A549 (cell line): ENCODE measurements at regions not wholly inside any gene's neighbourhood (a gene's known extent, or its start where the extent isn't known, plus 50 kb on each side); places are given as distances from the start of the nearest gene placed in this dataset.

Experiments
- CEBPB ChIP-seq, 2 experiments: fragments of >200 bp in 1 of 2; sonication (Bioruptor Twin) in 1 of 2; formaldehyde crosslinking in 1 of 2; IDR thresholded peaks; 2 replicates each; pipeline ENCODE4 v1.6.1; 2012 to 2016
- JUN ChIP-seq, 2 experiments: fragments of >200 bp; sonication (Bioruptor Twin); formaldehyde crosslinking; IDR thresholded peaks; 2 replicates in 1 of 2; 3 replicates in 1 of 2; pipeline ENCODE4 v1.6.1; 2016 to 2017
- POLR2A ChIP-seq: IDR thresholded peaks from 2 replicates; pipeline ENCODE4 v1.6.1; 2012; ENCODE audit warnings: mild to moderate bottlenecking, low read length
- ZNF302 ChIP-seq: fragments of 250-450 bp; sonication (Bioruptor Pico); IDR thresholded peaks from 2 replicates; pipeline ENCODE4 v1.9.0; 2021; ENCODE audit warnings: inconsistent platforms, mild to moderate bottlenecking, moderate library complexity
- TF ChIP-seq, protein P1 (sequence below): fragments of >200 bp; sonication (Bioruptor Twin); formaldehyde crosslinking; IDR thresholded peaks from 3 replicates; pipeline ENCODE4 v1.5.1; 2016
- TF ChIP-seq, protein P2 (sequence below): fragments of 450-650 bp; IDR thresholded peaks from 2 replicates; pipeline ENCODE4 v1.6.1; 2014; ENCODE audit warnings: antibody characterized with exemption

DNA sequence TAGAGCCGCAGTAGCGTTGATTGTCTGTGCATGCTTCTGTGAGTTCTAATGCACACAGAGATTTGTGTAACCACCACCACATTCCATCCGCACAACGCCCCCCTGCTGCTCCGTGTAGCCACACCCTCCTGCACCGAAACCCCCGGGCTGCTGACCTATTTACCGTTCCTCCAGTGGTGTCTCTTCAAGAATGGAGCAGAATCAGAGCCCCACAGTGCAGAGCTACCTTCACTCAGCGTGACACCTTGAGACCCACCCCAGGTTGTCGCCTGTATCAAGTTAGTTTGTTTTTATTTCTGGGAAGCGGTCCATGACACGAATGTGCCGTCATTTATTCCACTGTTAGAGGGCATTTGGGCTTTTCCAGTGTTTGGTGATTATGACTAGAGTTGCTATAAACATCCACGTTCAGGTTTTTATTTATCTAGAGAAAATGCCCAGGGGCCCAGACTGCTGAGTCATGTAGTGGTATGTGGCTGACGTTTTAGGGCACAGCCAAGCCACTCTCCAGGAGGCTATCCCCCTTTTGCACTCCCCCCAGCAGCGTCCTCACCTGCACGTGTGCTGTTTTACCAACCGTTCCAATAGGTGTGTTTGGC lies 266.8 kb downstream of the NDUFA10 start:
- TF ChIP-seq JUN (IDR thresholded peaks at IDR 0.05): peak in 1 of 2 experiments; percentile 64; a peak in 2 of 5 replicates
- no peak for TF ChIP-seq ZNF302 (CRISPR knock-in tag)
- TF ChIP-seq, protein P1, sequence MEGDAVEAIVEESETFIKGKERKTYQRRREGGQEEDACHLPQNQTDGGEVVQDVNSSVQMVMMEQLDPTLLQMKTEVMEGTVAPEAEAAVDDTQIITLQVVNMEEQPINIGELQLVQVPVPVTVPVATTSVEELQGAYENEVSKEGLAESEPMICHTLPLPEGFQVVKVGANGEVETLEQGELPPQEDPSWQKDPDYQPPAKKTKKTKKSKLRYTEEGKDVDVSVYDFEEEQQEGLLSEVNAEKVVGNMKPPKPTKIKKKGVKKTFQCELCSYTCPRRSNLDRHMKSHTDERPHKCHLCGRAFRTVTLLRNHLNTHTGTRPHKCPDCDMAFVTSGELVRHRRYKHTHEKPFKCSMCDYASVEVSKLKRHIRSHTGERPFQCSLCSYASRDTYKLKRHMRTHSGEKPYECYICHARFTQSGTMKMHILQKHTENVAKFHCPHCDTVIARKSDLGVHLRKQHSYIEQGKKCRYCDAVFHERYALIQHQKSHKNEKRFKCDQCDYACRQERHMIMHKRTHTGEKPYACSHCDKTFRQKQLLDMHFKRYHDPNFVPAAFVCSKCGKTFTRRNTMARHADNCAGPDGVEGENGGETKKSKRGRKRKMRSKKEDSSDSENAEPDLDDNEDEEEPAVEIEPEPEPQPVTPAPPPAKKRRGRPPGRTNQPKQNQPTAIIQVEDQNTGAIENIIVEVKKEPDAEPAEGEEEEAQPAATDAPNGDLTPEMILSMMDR: no peak
- TF ChIP-seq, protein P2, sequence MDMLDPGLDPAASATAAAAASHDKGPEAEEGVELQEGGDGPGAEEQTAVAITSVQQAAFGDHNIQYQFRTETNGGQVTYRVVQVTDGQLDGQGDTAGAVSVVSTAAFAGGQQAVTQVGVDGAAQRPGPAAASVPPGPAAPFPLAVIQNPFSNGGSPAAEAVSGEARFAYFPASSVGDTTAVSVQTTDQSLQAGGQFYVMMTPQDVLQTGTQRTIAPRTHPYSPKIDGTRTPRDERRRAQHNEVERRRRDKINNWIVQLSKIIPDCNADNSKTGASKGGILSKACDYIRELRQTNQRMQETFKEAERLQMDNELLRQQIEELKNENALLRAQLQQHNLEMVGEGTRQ: no peak
- TF ChIP-seq POLR2A: no peak
- TF ChIP-seq CEBPB (IDR thresholded peaks at IDR 0.05): no peak
